Mucosa of descending colon (tissue), 3 donors: ENCODE measurements at regions not wholly inside any gene's neighbourhood (a gene's known extent, or its start where the extent isn't known, plus 50 kb on each side); places are given as distances from the start of the nearest gene placed in this dataset.

Experiments used
- ATAC-seq: fragments of 200-7000 bp; cut with Tn5 transposase; one replicate; pipeline ENCODE4 v1.9.1; 2020; ENCODE audit warnings: mild to moderate bottlenecking, moderate library complexity
- DNase-seq, 3 donors: peaks; one replicate each; pipeline ENCODE4 v3.0.0-alpha.2; 2020
- H3K36me3 ChIP-seq: fragments of 200-600 bp; one replicate; pipeline ENCODE4 v1.8.0; 2021; ENCODE audit warnings: low read depth, mild to moderate bottlenecking
- H3K4me1 ChIP-seq: fragments of 200-600 bp; one replicate; pipeline ENCODE4 v1.8.0; 2021; ENCODE audit warnings: low read depth, mild to moderate bottlenecking
- H3K4me3 ChIP-seq: fragments of 200-600 bp; one replicate; pipeline ENCODE4 v1.8.0; 2021; ENCODE audit warnings: mild to moderate bottlenecking
- H3K9me3 ChIP-seq: fragments of 200-600 bp; one replicate; pipeline ENCODE4 v1.8.0; 2021; ENCODE audit warnings: mild to moderate bottlenecking
- CTCF ChIP-seq: fragments of 200-600 bp; IDR thresholded peaks from one replicate; pipeline ENCODE4 v1.8.0; 2022; ENCODE audit warnings: antibody characterized with exemption, mild to moderate bottlenecking
- intact Hi-C, 2 donors: fragments of 100-400 bp; cut with DNase I in 1 of 2; cut with micrococcal nuclease in 1 of 2; formaldehyde crosslinking; loops; one replicate each; pipeline versions ENCODE4 v1.11.0 to v1.11.1; 2022; cut with DNase I, micrococcal nuclease
- donor health status: DM: no; HTN: no; CAD: no; lungs with moderate emphysema.
- donor health status: DM: no; HTN: no; CAD: no.
- donor health status: DM: no; HTN: yes; CAD: no.

GRCh38 chr17:70810609-70811008 lies 641.3 kb downstream of the KCNJ2 start:
- no peak for ATAC-seq
- Histone ChIP-seq H3K4me1 (no peaks in the 10 kb centered on the region), H3K4me3 (no peak overlapping the region), H3K9me3 (no peaks in the 10 kb centered on the region), H3K36me3 (no peaks in the 10 kb centered on the region)
- TF ChIP-seq CTCF, result no peak
- intact Hi-C loops, result no loop called here
- no peak for DNase-seq

GRCh38 chr17:70813355-70813930 lies 644.1 kb downstream of the KCNJ2 start:
- no peak overlapping the region for H3K4me3 ChIP-seq
- DNase-seq, result no peak
- TF ChIP-seq CTCF, result no peak
- H3K9me3 ChIP-seq, result no peaks in the 10 kb centered on the region
- H3K36me3 ChIP-seq, result no peaks in the 10 kb centered on the region
- no peak for ATAC-seq
- intact Hi-C loops, result no loop called here
- H3K4me1 ChIP-seq, result no peaks in the 10 kb centered on the region

GRCh38 chr17:70819183-70819582 lies 649.9 kb downstream of the KCNJ2 start:
- no peaks in the 10 kb centered on the region for H3K9me3 ChIP-seq
- DNase-seq (no peak), ATAC-seq (no peak)
- H3K4me1 ChIP-seq, result no peaks in the 10 kb centered on the region
- intact Hi-C loops, result no loop called here
- TF ChIP-seq CTCF, result no peak
- H3K36me3 ChIP-seq, result no peaks in the 10 kb centered on the region
- H3K4me3 ChIP-seq, result no peak overlapping the region

- ATAC-seq (no peak), DNase-seq (no peak)
- TF ChIP-seq CTCF, result no peak
- intact Hi-C loops, result no loop called here
- Histone ChIP-seq H3K4me1 (no peaks in the 10 kb centered on the region), H3K9me3 (no peaks in the 10 kb centered on the region), H3K4me3 (no peak overlapping the region), H3K36me3 (no peaks in the 10 kb centered on the region)
These were observed 650.9 kb downstream of the KCNJ2 start for GRCh38 chr17:70820276-70820675.

GRCh38 chr17:70825321-70826125 lies 656.2 kb downstream of the KCNJ2 start:
- Histone ChIP-seq H3K4me3 (no peak overlapping the region), H3K9me3 (no peaks in the 10 kb centered on the region), H3K36me3 (no peaks in the 10 kb centered on the region), H3K4me1 (no peaks in the 10 kb centered on the region)
- ATAC-seq (no peak), DNase-seq (no peak)
- intact Hi-C loops, result no loop called here
- no peak for TF ChIP-seq CTCF
